NCI-H187 (cell line): ENCODE measurements at regions not wholly inside any gene's neighbourhood (a gene's known extent, or its start where the extent isn't known, plus 50 kb on each side); places are given as distances from the start of the nearest gene placed in this dataset.

Experiments
- DNase-seq, 2 experiments: peaks; one replicate each; lab custom pipeline; 2025; lab: John Stamatoyannopoulos, UW

- DNase-seq = no peak
These were observed 110.7 kb upstream of the CTSC start for GRCh38 chr11:88448131-88448670.

DNA sequence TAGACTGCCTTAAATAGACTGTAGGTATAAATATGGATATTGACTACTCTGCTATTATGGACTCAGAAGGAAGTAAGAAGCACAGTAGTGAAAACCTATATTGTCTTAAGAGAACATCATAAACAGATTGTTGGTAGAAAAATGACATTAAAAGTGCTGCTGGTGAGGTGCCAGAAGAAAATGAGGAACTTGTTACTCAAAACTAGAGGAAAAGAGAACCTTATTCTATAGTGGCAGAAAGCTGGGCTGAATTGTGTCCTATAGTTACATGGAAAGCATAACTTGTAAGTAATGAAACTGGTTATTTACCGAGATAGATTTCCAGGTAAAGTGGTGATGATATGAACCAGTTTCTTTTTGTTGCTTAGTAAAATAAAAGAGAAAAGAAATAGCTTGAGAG, 109.7 kb upstream of the CTSC start:
- DNase-seq = no peak

DNA sequence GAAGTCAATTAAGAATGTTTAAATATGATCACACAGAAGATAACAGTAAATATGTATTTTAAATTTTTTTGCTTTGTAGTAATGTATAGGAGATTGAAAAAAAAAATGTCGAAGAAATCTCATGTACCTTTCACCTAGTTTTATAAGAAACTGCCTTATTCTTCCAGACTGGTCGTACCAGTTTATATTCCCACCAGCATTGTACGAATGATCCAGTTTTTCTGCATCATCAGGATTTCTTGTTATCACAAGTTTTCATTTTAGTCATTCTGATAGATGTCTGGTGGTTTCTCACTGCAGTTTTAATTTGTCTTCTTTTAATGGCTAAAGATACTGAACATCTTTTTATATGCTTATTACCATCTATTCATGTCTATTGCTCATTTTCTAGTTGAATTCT, 101.8 kb upstream of the CTSC start:
- no peak for DNase-seq

- DNase-seq = no peak
These were observed 101.2 kb upstream of the CTSC start for GRCh38 chr11:88438721-88439120.

- DNase-seq = no peak
These were observed 97.9 kb upstream of the CTSC start for GRCh38 chr11:88435415-88435814.

GRCh38 chr11:88434333-88434976, 96.9 kb upstream of the CTSC start:
- DNase-seq = no peak

DNA sequence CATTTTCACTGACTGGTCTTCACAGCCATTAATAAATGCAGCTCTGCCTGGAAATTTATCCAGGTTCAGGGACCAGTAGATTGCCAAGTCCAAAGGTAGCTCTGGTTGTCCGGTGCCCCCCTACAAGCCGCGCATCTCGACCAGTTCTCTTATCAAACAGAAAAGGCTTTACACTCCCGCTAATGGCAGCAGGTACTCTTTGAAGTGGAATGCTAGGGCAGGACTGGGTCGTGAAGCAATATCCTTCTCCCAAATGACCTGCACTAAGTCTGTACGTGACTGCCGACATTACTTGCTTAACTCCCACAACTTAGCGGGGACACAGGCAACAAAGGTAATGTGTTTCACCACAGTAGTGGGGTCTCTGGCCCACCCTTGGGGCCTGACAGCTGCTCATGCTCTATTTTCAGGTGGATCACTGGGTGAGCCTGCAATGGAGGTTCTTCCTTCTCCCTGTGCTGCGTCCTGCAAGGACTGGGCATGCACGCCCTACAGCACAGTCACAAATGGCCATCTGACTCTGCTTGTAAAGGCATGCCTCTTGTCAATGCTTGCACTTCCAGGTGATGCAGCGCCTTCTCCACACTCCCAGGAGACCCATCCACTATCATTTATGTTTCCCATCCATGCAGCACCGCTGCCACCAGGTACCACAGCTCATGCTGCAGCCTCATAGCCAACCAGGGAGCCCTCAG, 96.1 kb upstream of the CTSC start:
- DNase-seq = no peak

GRCh38 chr11:88431675-88432341, 94.3 kb upstream of the CTSC start:
- no peak for DNase-seq

- no peak for DNase-seq
These were observed 91.4 kb upstream of the CTSC start for GRCh38 chr11:88428959-88429358.

DNA sequence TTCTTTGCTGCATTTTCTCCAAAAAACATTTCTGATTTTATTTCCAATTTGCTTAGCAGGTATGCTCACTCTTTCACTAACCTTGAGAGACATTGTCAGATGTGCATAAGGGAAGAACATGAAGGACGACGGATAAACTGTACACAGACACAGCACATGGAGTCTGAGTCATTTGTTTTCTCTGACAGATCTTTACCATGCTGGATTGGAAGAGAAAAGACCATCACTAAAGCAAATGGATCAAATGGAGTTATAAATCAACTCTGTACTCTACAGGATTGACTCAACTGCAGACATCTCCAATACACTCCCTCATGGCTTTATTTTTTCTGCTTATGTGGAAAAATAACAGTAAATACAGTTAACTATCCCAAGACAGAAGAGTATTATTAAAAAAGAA, 90.2 kb upstream of the CTSC start:
- DNase-seq = no peak

DNA sequence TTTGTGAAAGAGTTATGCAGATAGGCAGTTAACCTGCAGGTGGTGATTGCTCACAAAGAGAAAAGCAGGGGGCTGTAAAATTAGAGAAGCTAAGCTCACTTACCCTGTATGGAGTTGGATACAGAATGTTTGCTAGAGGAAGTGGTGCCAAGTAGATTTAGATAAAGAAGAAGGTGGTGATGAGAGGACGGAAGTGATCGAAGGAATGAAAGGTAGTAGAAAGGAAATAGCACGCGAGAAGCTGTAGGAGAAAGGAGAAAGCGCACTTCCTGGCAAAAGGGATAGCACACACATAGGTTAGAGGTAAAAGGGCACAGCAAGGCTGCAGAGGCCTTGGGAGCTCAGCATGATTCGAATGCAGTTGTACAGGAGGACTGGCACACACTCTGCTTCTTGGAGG, 87.3 kb upstream of the CTSC start:
- DNase-seq = no peak

GRCh38 chr11:88421530-88421929, 84.0 kb upstream of the CTSC start:
- no peak for DNase-seq

- no peak for DNase-seq
These were observed 82.7 kb upstream of the CTSC start for GRCh38 chr11:88420165-88420791.

DNA sequence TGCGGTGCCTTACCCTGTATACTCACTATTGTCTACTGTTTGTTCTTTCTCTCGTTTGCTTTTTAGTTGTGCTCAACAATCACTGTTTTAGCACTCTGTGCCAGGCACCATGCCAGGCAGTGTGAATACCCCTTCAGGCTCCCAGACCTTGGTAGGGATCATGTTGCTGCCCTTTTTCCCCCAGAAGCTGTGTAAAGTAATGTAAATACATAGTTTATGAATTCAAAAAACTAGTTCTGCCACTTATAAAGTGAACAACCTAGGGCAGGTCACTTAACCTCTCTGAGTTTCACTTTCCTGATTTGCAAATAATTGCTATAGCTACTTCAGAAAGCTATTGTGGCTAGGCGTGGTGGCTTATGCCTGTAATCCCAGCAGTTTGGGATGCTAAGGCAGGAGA, 81.0 kb upstream of the CTSC start:
- DNase-seq = no peak

GRCh38 chr11:88415495-88415894, 78.0 kb upstream of the CTSC start:
- no peak for DNase-seq

- DNase-seq = peak; percentile 14 to 21
These were observed 77.5 kb upstream of the CTSC start for GRCh38 chr11:88414981-88415413.

DNA sequence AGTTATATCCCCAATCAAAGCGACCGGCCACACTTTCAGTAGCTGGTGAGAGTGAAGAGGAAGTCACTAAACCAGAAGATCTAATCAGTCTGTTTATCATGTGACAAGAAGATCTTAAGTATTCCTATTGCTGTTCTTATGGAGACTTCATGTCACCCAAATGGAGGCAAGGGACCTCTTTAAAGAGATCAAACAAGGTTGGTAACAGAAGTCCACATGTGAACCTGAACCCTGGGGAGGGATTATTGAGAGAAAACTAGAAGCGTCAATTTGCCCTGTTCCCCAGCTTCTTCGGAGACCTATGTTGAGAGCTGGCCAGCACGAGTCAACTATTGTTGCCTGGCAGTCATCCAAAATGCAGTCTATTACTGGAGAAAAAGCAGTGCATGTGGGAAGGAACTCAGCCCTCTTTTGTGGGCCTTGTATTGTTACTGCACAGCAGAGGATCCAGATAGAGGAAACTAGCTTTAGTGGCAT, 76.9 kb upstream of the CTSC start:
- DNase-seq = peak in 1 of 2 experiments; percentile 14

GRCh38 chr11:88411265-88411664, 73.7 kb upstream of the CTSC start:
- DNase-seq = no peak

DNA sequence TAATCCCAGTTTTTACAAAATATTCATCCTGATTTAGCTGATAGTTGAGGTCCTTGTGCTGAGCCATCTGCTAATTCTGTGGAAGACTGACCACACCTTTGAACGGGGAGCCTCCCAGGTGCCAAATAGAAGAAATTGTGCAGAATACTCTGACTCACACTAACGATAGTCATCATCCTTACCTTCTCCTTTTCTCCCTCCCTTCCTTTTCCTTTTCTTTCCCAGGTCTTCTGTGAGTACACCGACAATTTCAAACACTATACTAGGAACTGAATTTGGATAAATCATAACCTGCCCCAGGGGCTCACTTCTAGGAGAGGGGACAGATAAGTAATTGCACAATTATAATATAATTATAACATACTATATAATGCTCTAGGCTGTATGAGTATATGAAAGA, 73.1 kb upstream of the CTSC start:
- DNase-seq = no peak

- DNase-seq = no peak
These were observed 72.5 kb upstream of the CTSC start for GRCh38 chr11:88410056-88410455.

DNA sequence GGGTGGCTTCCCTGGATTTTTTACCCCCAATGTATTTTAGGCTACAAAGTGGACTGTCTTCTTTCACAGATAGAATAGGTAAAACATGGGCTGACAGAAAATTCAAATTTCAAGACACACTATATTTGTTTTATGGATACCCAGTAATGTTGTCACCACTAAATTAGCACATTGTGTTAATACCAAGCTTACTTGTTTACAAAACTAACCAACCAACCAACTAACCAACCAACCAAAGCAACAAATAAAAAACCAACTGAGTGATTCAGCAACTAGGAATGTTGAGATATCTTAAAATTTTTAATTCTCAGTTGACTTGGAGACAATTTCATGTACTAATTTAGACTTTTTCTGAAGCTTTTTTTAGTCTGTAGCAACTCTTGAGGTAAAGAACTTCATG, 69.3 kb upstream of the CTSC start:
- no peak for DNase-seq

DNA sequence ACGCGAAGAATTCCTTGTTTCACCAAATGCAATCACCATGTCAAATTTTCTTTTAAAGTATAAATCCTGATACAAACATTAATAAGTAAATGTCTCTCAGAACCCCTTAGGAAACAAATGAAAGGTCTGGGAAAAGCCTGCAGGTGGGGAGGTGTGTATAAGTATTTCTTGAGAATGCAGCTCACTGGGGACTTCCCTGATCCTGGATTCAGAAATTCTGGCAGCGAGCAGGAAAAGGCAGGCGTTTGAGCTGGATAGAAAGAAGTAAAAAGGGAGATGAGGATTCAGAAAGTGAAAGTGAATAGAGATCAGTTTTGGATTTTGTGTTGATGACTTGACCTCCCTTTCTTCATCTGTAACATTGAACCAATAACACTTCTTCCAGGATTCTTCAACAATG, 68.3 kb upstream of the CTSC start:
- no peak for DNase-seq
